ELR (cell line): ENCODE measurements at regions not wholly inside any gene's neighbourhood (a gene's known extent, or its start where the extent isn't known, plus 50 kb on each side); places are given as distances from the start of the nearest gene placed in this dataset.

Source experiments
- DNase-seq: peaks from one replicate; pipeline ENCODE4 v3.0.0-alpha.2; 2015; ENCODE audit warnings: low read depth

GRCh38 chr12:125568306-125568705 is 503.1 kb downstream of the AACS start:
- no peak for DNase-seq

GRCh38 chr12:125573271-125573670 is 508.0 kb downstream of the AACS start:
- no peak for DNase-seq

- no peak for DNase-seq
Observed at GRCh38 chr12:125577334-125577733, 512.1 kb downstream of the AACS start.

- no peak for DNase-seq
Observed at GRCh38 chr12:125579916-125580315, 514.7 kb downstream of the AACS start.

GRCh38 chr12:125583071-125583470 is 517.8 kb downstream of the AACS start:
- no peak for DNase-seq

GRCh38 chr12:125586441-125586840 is 521.2 kb downstream of the AACS start:
- no peak for DNase-seq

- no peak for DNase-seq
Observed at GRCh38 chr12:125593269-125593668, 528.0 kb downstream of the AACS start.

GRCh38 chr12:125604976-125605375 is 539.7 kb downstream of the AACS start:
- no peak for DNase-seq

- DNase-seq = no peak
Observed at GRCh38 chr12:125606312-125606711, 541.1 kb downstream of the AACS start.

GRCh38 chr12:125610292-125610691 is 545.1 kb downstream of the AACS start:
- no peak for DNase-seq

- no peak for DNase-seq
Observed at GRCh38 chr12:125610971-125611370, 545.7 kb downstream of the AACS start.

- DNase-seq = no peak
Observed at GRCh38 chr12:125614058-125614457, 548.8 kb downstream of the AACS start.

- no peak for DNase-seq
Observed at GRCh38 chr12:125619723-125620122, 554.5 kb downstream of the AACS start.

- DNase-seq = no peak
Observed at GRCh38 chr12:125633686-125634085, 568.5 kb downstream of the AACS start.

- DNase-seq = no peak
Observed at GRCh38 chr12:125634813-125635212, 569.6 kb downstream of the AACS start.

GRCh38 chr12:125639826-125640225 is 574.6 kb downstream of the AACS start:
- no peak for DNase-seq

GRCh38 chr12:125643055-125643454 is 577.8 kb downstream of the AACS start:
- no peak for DNase-seq

GRCh38 chr12:125645724-125646123 is 580.5 kb downstream of the AACS start:
- DNase-seq = no peak

- DNase-seq = no peak
Observed at GRCh38 chr12:125650587-125650986, 585.4 kb downstream of the AACS start.

GRCh38 chr12:125651625-125652024 is 586.4 kb downstream of the AACS start:
- no peak for DNase-seq

GRCh38 chr12:125652681-125653080 is 587.4 kb downstream of the AACS start:
- no peak for DNase-seq

- no peak for DNase-seq
Observed at GRCh38 chr12:125657681-125658080, 592.4 kb downstream of the AACS start.

GRCh38 chr12:125674554-125675338 is 609.5 kb downstream of the AACS start:
- DNase-seq = no peak

- DNase-seq = no peak
Observed at GRCh38 chr12:125676366-125676765, 611.1 kb downstream of the AACS start.
